ENCODE measurements at regions not wholly inside any gene's neighbourhood (a gene's known extent, or its start where the extent isn't known, plus 50 kb on each side); places are given as distances from the start of the nearest gene placed in this dataset.

DNA sequence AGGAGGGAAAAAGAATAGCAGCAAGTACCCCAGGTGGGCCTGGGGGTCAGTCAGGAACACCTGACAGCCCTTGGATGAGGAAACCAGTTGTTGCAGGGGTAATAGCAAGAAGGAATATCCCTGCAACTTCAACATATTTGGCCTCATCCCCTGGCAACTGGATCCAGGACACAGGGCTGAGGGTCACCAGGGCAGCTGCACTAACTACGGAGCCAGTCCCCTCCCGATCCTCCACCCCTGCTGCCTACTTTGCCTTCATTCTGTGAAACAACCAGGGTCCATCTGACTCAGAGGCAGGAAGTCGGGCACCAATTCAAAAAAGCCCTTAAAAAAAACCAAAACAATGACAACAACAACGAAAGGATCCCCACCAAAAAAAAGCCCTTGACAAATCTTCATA lies 52.9 kb downstream of the FRMPD3 start:
- no peak for DNase-seq (ENCODE audit: low read depth in 4 of 4, low spot score in 1 of 4)

DNA sequence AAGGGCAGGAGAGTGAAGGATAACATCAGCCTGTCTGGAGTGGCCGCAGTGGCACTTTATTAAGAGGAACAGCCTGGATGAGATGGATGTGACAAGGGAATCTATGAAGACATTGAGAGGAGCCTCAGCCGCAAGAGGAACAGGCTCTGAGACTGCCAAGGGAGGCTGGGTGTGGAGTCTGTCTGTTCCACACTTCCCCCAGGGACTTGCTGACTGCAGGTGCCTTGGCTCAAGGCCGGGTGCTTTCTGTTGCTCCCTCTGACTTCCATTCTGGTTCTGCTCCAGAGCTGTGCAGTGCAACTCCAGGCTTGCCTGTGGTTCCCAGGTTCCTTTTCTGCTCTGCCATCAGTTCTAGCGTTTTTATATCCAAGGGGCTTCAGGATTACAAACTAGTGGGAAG lies 54.6 kb downstream of the FRMPD3 start:
- no peak for DNase-seq (ENCODE audit: low read depth in 4 of 4, low spot score in 1 of 4)

DNA sequence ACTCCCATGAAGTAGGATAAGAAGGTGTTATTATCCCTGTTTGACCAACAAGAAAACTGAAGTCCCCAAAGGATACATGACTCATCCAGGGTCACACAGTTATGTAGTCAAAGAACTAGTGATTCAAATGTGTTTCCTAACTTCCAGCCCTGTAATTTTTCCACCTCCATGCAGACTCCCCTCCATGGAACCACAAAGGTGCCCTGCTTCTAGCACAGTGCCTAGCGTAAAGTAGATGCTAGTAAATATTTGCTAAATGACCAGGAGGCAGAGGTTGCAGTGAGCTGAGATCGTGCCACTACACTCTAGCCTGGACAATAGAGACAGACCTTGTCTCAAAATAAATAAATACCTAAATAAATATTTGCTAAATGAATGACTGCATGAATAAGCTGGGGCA lies 55.8 kb downstream of the FRMPD3 start:
- no peak for DNase-seq (ENCODE audit: low read depth in 4 of 4, low spot score in 1 of 4)

DNA sequence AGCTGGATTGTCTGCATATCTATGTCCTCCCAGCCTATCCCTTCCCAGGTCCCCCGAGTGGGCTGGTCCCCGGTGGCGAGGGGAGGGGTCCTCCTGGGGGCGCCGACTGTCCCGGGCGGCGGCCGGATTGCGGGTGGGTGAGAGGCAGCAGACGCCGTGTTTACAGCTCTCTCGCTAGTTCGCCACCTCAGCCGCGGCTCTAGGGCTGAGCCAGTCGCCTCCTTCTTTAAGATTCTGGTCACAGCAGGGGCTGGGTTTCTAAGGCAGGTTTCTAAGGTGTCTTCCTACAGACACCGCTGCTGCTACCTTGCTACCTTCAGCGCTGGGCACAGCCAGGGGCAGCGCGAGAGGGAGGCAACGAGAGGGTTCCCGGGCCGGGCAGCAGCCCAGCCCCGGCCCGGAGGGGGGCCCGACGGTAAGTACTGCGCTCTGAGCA lies 57.2 kb downstream of the FRMPD3 start:
- no peak for DNase-seq (ENCODE audit: low read depth in 4 of 4, low spot score in 1 of 4)

DNA sequence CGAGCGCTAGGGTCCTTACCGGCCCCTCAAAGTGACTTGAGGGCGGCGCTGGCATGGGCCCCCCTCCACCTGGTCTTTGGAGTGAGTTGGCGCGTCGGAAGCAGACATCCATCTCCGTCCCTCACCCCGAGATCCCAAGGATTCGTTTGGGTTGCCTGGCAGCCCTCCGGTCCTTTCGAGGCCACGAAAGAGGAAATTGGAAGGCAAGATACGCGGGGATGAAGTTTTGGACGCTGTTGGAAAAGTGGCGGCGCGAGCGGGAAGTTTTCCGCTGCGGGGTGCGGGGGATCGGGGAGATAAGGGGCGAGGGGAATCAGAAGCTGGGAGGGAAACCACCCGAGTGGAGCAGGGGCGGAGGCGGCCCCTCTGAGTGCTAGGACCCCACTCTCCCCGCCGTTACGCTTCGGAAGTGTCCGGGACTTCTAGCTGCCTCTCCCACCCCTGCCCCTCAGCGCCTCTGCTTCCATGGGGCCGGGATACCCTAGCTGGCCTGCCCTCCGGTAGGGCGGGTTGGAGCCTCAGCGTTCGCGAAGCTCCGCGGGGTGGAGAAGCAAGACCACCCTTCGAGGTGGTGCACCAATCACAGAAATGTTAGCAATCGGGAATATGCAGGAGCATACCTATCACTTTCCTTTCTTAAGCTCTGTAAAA lies 57.8 kb downstream of the FRMPD3 start:
- DNase-seq (ENCODE audit: low read depth in 4 of 4, low spot score in 1 of 4), result no peak

DNA sequence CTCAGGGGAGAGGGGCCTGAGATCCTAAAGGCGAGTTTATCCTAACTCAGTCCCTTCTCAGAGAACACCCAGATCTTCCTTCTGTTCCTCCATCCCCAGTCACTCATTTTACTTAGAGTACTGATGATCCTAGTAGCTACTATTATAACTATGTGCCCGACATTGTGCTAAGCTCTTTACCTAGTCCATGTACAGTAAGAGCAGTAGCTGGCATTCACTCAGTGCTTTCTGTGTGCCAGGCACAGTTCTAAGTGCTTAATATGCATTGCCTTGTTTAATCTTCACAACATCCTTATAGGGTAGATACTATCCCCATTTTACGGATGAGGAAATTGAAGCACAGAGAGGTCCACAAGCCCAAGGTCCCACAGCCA lies 58.3 kb downstream of the FRMPD3 start:
- no peak for DNase-seq (ENCODE audit: low read depth in 4 of 4, low spot score in 1 of 4)

DNA sequence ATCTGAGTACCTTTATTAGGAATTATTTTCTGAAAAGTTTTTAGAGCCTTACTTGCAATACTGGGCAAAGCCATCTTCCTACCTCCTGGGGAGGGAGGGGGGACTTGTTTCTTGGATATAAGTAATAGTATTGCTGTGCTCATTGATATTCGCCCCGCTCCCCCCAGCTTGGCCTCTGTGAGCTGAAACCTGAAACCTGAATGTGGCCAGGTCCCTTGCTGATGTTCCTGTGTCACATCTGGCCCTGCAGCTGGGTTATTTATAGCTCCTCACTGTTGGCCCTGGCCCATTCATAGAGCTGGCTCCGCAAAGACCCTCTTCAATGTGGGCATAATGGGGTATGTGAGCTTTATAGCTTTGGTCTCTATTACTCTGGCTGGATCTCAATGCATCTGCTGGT lies 59.5 kb downstream of the FRMPD3 start:
- no peak for DNase-seq (ENCODE audit: low read depth in 4 of 4, low spot score in 1 of 4)

DNA sequence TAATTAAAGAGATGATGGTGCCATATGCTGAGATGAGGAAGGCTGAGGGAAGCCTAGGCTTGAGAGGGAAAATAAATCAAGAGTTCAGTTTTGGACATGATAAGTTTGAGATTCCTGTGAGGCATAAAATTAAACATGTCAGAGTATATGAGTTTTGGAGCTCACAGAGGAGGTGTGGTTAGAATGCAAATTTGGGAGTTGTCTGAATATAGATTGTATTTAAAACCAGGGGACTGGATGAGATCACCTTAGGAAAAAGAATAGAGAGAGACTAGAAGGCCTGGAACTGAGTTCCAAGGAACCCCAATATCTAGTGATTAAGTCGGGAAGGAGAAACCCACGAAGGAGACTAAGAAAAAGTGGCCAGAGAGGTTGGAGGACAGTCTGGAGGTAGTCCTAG lies 65.5 kb downstream of the FRMPD3 start:
- DNase-seq (ENCODE audit: low read depth in 4 of 4, low spot score in 1 of 4), result no peak

DNA sequence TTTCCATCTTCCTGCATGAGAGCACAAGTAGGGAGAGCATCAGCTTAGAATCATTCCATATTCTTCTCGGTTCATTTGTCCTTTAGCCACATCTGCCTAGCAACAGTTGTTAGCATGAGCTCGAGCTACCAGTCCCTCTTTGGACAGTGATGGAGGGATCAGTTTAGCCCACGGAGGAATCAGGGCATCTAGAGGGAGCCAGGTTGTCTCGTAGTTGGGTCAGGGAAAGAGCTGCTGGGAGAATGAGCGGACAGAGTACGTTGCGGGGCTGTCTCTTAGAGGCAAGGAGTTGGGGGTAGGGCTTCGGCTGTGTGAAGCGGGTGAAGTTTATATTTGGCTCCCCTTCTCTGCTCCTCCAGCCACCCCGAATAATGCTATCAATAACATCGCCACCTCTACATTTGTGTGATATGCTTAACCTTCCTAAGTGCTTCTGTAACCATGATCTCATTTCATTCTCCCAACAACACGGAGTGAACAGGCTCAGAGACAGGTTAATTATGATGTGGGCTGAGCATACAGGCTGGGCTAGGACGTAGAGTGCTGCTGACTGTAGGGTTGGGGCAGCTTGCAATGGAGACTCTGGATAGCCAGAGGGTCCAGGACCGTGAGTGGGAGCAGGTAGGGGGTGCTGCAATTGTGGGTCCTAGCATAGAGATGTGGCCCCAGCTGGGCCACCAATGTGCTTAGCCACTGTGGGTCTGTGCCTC lies 72.6 kb downstream of the FRMPD3 start:
- no peak for DNase-seq (ENCODE audit: low read depth in 4 of 4, low spot score in 1 of 4)

DNA sequence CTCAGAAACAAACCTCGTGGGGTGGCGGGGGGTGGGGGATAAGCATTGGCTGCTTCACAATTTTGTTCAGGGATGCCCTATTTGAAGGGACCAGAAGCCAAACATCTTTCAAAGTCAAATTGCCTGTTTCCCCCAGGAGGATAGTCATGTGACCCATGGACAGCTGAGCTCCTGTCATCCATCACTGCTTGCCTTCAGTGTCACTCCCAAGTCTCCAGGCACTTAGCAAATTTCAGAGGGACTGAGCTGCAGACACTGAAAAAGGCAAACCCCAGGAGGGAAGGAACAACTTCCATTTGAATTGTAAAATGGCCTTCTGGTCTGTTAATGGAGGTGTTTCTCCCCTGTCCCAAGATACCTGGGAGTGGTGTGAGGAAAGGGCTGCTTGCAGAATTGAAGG lies 73.4 kb downstream of the FRMPD3 start:
- DNase-seq (ENCODE audit: low read depth in 4 of 4, low spot score in 1 of 4), result no peak

DNA sequence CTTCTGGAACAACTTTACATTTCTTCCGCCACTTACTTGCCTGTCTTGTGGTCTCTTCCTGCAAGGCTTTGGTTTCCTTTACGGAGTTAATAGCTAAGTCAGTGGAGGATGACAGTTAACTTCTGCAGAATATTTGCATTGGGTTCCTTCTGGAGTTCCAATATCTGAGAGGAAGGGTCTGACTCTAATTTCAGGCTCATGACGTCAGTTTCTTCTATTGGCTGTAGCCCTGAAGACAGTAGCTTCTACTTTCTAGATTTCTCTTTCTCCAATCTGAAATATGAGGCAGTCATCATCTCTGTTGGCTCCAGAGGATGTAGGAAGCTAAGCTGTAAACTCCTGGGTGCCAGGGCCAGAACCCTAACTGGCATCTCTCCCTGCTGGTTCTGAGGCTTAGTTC lies 76.7 kb downstream of the FRMPD3 start:
- DNase-seq (ENCODE audit: low read depth in 4 of 4, low spot score in 1 of 4), result no peak

DNA sequence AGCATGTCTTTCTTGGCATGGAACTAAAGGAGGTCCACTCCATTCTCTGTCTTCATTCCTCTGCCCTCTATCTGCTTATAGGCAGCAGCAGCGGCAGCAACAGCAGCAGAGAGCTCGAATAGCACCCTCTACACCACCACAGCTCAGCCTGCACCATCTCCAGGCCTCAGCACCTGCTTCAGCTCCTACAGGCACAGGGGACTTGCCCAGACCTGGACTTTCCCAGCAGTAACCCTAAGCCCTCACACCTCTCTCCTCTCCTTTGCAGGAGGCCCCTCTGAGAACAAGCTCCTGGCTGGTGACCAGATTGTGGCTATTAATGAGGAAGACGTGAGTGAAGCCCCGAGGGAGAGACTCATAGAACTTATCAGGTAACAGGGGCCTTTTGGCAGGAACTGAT lies 80.7 kb downstream of the FRMPD3 start:
- DNase-seq (ENCODE audit: low read depth in 4 of 4, low spot score in 1 of 4), result no peak

DNA sequence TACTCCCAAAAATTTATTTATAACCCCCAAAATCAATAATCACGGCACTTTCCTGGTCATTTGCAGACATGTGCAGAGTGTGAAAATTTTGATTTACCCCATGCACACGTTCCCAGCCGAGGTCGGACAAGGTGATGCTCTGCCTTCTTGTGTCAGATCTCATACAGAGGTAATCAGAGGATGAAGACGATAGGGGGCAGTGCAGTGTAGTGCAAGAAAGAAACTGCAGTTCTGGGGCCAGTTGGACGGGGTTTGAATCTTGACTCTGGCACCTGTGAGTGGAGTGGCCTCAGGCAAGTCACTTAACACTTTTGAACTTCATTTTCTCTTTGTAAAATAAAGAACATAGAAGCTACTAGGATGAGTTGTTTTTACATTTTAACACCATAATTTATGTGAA lies 88.4 kb downstream of the FRMPD3 start:
- peak in 3 of 4 experiments; percentile 3 to 7 (median 6) for DNase-seq (ENCODE audit: low read depth in 4 of 4, low spot score in 1 of 4)

DNA sequence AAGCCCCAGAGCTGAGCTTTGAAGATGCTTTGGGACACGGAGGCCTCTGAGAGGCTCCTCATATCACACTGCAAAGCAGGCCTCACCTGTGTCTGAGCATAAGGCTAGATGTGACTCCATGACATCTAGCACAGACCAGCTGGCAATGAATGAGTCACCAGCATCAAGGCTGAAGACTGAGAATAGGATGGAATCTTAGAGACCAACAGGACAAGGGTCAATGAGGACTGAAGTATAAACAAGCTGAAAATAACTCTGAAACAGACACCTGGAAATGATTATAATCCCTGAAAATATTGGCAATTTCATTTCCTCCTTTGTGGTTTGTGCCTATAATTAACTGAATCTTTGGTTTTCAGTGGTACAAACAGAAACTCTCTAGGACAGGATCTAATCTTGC lies 87.1 kb upstream of the PRPS1 start:
- DNase-seq (ENCODE audit: low read depth in 4 of 4, low spot score in 1 of 4), result no peak

DNA sequence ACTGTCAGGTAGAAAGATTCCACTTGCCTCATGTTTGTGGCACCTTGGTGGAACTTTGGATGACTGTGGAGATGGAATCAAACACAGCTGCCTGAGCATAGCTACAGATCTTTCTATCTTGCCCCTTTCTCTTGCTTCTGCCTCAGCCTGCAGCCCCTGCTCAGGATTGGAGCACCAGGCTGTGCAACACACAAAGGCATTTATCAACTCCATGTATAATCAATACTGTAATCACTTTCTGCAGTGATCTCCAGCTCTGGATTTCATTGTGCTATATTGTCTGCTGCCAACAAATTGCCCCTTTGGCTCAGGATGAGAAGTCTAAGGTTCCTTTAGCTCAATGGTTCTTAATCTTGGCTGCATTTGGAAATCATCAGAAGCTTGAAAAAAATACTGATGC lies 86.3 kb upstream of the PRPS1 start:
- DNase-seq (ENCODE audit: low read depth in 4 of 4, low spot score in 1 of 4), result no peak

DNA sequence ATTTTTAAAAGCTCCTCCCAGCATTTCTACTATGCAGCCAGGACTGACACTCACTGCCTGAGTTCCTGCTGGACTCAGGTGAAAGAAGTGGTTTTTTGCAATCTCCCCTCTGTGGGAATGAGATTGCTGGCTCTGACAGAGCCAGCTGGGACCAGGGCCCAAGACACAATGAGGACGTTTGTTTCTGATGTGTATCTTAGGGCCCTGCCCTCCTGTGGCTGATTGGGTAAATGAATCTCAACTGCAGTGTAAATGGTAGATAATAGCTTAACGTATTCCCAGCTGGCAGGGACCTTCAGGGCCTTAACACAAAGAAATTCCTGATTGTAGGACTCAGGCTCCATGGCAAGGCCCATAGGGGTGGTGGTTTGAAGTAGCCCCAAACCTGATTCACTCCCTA lies 85.8 kb upstream of the PRPS1 start:
- DNase-seq (ENCODE audit: low read depth in 4 of 4, low spot score in 1 of 4), result no peak

DNA sequence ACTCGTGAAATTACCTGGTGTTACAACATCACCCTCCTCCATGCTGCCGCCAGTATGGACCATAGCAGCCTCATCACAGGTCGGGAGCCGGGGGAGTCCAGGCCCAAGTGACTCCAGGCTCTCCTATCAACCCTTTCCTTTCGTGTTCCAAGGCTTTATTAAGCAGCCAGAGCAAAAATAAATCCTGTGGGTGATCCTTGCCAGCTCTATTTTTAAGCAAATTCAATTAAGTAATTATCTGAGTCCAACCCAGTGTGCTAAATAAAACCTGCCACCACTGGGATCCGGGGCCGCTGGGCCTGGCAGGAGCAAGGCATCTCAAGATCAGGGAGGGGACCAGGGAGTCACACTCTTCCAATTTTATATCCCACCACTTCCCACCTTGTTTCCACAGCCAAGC lies 80.7 kb upstream of the PRPS1 start:
- no peak for DNase-seq (ENCODE audit: low read depth in 4 of 4, low spot score in 1 of 4)

DNA sequence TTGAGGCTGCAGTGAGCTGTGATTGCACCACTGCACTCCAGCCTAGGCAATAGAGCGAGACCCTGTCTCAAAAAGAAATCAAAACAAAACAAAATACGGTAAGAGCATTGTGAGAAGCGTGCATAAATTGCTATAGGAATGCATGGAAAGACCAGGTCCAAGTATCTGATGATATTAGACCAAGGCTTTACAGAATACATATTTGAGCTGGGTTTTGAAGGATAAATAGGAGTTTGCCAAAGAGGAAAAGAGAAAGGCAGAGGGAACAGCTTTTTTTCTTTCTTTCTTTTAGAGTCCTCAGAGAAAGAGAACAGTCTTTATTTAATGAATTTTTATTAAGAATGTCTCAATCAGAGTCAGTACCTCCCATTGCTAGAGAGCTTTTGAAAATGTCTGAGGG lies 79.5 kb upstream of the PRPS1 start:
- DNase-seq (ENCODE audit: low read depth in 4 of 4, low spot score in 1 of 4), result no peak

DNA sequence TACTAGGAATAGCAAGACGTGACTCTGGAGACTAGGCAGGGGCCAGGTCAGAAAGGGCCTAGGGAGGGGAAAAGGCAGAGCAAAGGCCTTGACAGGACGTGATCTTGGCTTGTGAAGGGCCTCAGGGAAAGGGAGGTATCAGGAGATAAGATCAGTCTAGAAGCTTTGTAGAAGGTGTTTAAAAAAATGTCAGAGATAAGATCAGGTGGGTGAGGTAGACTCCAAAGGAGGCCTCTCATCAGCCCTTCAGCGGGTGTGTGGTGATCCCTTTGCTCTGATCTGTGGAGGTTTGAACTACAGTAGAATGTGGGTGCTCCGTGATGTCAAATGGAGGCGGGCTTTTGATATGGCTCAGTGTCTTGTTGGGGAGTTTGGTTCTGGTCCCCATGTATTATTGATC lies 78.8 kb upstream of the PRPS1 start:
- DNase-seq (ENCODE audit: low read depth in 4 of 4, low spot score in 1 of 4), result no peak

DNA sequence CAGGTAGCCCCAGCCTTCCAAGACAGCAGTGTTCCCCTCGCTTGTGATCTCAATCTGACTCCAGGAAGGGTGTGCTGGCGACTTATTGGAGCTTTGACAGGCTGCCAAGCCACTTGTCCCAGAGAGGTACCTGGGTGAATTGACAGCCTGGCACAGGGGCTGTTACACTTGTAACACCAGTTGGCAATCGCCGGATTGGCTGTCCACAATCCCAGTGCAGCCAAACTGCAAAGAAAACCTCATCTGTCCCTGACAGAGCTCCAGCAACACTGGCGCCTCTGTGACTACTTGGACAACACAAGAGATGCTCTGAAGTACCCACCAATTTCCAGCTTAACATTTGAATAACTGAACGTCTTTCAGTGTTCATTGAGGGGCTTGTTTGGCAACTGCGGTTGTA lies 76.8 kb upstream of the PRPS1 start:
- no peak for DNase-seq (ENCODE audit: low read depth in 4 of 4, low spot score in 1 of 4)

DNA sequence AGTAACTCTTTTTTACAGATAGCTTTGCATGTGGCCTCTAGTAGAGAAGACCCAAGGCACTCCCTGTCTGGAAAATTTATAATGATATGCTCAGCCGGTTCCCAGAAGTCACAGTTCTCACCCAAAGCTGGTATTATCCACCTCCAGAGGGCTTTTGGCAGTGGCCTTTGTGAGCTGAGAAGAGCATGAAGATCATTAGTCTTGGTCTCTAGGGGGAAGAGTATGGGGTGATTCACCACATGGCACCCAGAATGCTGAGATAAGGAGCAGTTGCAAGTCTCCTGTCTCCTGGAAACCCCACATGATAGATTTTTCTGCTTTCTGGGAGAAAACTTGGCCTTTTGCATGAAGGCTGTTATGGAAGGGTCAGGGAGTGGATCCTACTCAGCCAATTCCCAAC lies 75.4 kb upstream of the PRPS1 start:
- no peak for DNase-seq (ENCODE audit: low read depth in 4 of 4, low spot score in 1 of 4)

DNA sequence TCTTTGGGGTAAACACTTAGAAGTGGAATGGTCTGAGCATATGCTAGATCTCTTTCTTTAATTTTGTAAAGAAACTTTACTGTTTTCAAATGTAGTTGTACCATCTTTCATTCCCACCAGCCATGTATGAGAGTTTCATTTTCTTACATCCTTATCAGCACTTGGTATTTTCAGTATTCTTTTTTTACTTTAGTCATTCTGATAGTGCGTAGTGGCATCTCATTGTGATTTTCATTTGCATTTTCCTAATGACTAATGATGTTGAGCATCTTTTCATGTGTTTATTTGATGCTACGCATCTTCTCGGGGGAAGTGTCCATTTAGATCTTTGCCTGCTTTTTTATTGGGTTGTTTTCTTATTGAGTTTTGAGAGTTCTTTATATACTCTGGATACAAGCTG lies 71.3 kb upstream of the PRPS1 start:
- DNase-seq (ENCODE audit: low read depth in 4 of 4, low spot score in 1 of 4), result no peak

DNA sequence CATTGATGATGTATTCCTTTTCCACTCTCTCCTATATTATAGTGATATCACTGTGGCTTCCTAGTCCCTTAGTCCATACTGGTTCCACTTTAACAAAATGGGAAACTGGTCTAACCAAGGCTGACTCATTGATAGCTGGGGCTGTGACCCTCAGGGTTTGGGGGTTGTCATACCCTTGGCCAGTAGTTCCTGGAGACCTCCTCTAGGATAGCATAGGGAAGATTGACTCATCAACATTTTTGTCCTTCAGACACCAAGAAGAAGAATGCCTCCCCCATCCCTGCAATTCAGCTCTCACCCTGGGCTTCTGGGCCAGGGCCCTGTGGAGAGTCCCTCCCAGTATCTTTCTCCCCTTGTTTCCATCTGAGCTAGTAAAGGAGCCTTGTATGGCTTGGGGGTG lies 68.8 kb upstream of the PRPS1 start:
- DNase-seq (ENCODE audit: low read depth in 4 of 4, low spot score in 1 of 4), result no peak

Data from stimulated activated CD4-positive, alpha-beta T cell treated with anti-CD3 and anti-CD28 coated beads, Interleukin-1b, Interleukin-23, amount 100 ng/mL, for 24 hours (primary cell).